Common myeloid progenitor, CD34-positive (primary cell): ENCODE measurements at regions not wholly inside any gene's neighbourhood (a gene's known extent, or its start where the extent isn't known, plus 50 kb on each side); places are given as distances from the start of the nearest gene placed in this dataset.
"Not testable (repeated sequence)": the region's sequence is repeated elsewhere in the genome, so short reads cannot be mapped to it uniquely, and the experiment has no call there.

Experiments
- CTCF ChIA-PET: fragments of 350-600 bp; sonication (Branson Sonifier 250); formaldehyde crosslinking; loops from one replicate; lab custom pipeline; 2021; ENCODE audit warnings: antibody characterized with exemption; lab: Charles Lee
- POLR2A ChIA-PET: fragments of 350-600 bp; sonication (Branson Sonifier 250); formaldehyde crosslinking; loops from one replicate; lab custom pipeline; 2021; ENCODE audit warnings: antibody characterized with exemption; lab: Charles Lee
- DNase-seq, 3 donors: peaks; one replicate each; pipeline versions ENCODE4 v3.0.0 to v3.0.0-alpha.2; 2013
- H3K27ac ChIP-seq, 2 experiments: 1 replicate in 1 of 2; 2 replicates in 1 of 2; pipeline ENCODE4 v1.7.0; 2013; ENCODE audit warnings: inconsistent platforms in 2 of 2, low read length in 2 of 2, mild to moderate bottlenecking in 2 of 2, low read depth in 1 of 2, moderate library complexity in 1 of 2; ENCODE audit not compliant: severe bottlenecking in 2 of 2, insufficient read depth in 1 of 2, poor library complexity in 1 of 2
- H3K27me3 ChIP-seq, 5 experiments: replicated peaks in 2 of 5; 1 replicate in 3 of 5; 2 replicates in 2 of 5; pipeline versions ENCODE4 v1.6.1 to v1.7.0; 2013; ENCODE audit warnings: low read length in 4 of 5, mild to moderate bottlenecking in 2 of 5, moderate library complexity in 2 of 5, inconsistent platforms in 1 of 5; ENCODE audit not compliant: insufficient read depth in 5 of 5, control insufficient read depth in 4 of 5
- H3K36me3 ChIP-seq, 4 experiments: 1 replicate in 2 of 4; 2 replicates in 2 of 4; pipeline versions ENCODE4 v1.6.1 to v1.7.0; 2013; ENCODE audit warnings: low read length in 3 of 4, control low read depth in 1 of 4, mild to moderate bottlenecking in 1 of 4; ENCODE audit not compliant: control insufficient read depth in 4 of 4, insufficient read depth in 4 of 4
- H3K4me1 ChIP-seq, 4 experiments: 1 replicate in 3 of 4; 2 replicates in 1 of 4; pipeline versions ENCODE4 v1.6.1 to v1.7.1; 2013; ENCODE audit warnings: low read length in 3 of 4, mild to moderate bottlenecking in 3 of 4, control low read depth in 1 of 4, inconsistent platforms in 1 of 4, moderate library complexity in 1 of 4; ENCODE audit not compliant: control insufficient read depth in 4 of 4, insufficient read depth in 4 of 4; ENCODE audit errors: control extremely low read depth in 1 of 4
- H3K4me3 ChIP-seq, 7 experiments: 1 replicate in 4 of 7; 2 replicates in 3 of 7; pipeline versions ENCODE4 v1.5.1 to v1.7.0; 2013; ENCODE audit warnings: mild to moderate bottlenecking in 7 of 7, low read length in 6 of 7, moderate library complexity in 6 of 7, inconsistent platforms in 2 of 7, low read depth in 2 of 7, control low read depth in 1 of 7; ENCODE audit not compliant: insufficient read depth in 4 of 7, control insufficient read depth in 1 of 7; ENCODE audit errors: extremely low read depth in 1 of 7
- H3K9me3 ChIP-seq, 5 experiments: 1 replicate in 4 of 5; 2 replicates in 1 of 5; pipeline versions ENCODE4 v1.6.1 to v1.7.1; 2013; ENCODE audit warnings: low read length in 4 of 5, mild to moderate bottlenecking in 2 of 5, inconsistent platforms in 1 of 5, low read depth in 1 of 5, moderate library complexity in 1 of 5; ENCODE audit not compliant: control insufficient read depth in 4 of 5, insufficient read depth in 2 of 5; ENCODE audit errors: control extremely low read depth in 1 of 5
- WGBS: methylation state at CpG from one replicate; pipeline ENCODE4 v1.1.5; 2013; ENCODE audit not compliant: insufficient coverage; 5-methylcytosine and 5-hydroxymethylcytosine counted together

DNA sequence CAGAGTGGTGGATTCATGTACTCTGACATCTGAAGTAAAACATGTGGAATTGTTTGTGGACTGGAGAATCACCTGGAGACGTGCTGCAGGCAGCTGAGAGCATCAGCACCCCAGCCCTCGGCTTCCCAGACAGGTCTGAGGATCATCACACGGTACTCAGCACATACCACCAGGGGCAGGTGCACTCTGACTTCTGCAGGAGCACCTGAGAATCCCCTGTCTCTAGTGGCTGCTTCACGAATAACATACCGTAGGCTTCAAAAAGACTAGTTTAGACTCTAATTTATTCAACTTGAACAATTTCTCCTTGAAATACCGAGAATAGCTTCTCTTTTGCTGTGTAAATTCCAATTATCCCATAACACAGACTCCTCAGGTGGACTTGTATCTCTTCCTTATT, 627.5 kb downstream of the RPIA start:
- CTCF ChIA-PET, H3K4me3 ChIP-seq, POLR2A ChIA-PET, H3K4me1 ChIP-seq, H3K27me3 ChIP-seq, H3K9me3 ChIP-seq, H3K36me3 ChIP-seq, DNase-seq, H3K27ac ChIP-seq: not testable (repeated sequence)
- no CpG with 5 or more reads among the region's 6 CpGs for WGBS

DNA sequence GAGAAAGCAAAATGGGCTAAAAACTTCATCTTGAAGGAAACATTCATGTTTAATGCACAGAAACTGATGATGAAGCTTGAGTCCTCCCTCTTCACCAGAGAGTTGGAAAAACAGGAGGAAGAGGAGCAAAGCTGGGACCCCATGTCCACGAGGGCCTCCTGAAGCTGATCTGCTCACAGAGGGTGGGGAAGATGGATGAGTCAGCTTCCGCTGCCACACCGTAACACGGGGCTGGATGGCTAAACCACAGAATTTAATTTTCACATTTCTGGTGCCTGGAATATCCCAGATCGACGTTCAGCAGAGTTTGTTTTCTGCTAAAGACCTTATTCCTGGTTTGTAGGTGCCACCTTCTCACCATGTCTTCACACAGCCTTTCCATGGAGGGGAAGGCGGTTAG, 634.4 kb downstream of the RPIA start:
- H3K27me3 ChIP-seq, CTCF ChIA-PET, H3K4me3 ChIP-seq, POLR2A ChIA-PET, H3K9me3 ChIP-seq, H3K4me1 ChIP-seq, H3K36me3 ChIP-seq, H3K27ac ChIP-seq: not testable (repeated sequence)
- no CpG with 5 or more reads among the region's 7 CpGs for WGBS
- DNase-seq = peak in 2 of 3 donors; percentile 7 to 36

DNA sequence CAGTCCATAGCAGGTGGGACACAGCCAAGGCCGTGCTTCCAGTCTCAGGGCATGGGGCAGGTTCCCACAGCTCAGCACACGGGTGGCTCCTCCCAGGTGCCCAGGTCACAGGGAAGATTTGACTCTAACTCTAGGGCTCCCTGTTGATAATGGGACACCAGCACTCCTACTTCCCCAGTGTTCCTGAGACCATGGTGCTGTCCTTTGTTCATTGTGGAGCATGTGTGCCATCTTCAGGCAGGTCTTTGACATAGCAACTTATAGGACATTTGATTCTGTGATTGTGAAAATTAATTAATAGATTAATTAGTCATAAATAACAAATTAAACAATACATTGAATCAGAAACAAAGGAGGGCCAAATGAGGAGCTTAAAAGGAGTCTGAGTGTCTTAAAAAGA, 635.0 kb downstream of the RPIA start:
- H3K27me3 ChIP-seq, H3K4me1 ChIP-seq, H3K36me3 ChIP-seq, CTCF ChIA-PET, POLR2A ChIA-PET, H3K9me3 ChIP-seq, H3K4me3 ChIP-seq, H3K27ac ChIP-seq: not testable (repeated sequence)
- WGBS = no CpG with 5 or more reads among the region's 2 CpGs
- peak in 2 of 3 donors; percentile 25 to 36 for DNase-seq

DNA sequence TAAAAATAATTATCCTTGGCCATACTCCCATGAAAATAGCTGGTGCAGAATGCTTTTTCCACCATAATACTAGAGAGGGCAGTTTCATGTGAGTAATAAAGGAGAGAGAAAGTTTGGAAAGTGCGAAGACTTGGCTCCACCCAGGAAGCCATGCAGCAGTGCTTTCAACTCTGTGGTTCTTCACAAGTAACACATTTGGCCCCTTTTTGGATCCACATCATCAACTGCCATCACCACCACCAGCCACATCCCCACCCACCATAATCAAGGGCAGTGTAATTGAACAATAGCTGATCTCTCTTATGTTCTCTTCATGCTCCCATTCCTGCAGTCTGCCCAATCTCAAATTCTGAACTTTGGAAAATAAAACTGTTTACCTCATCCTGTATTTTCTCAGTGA, 637.3 kb downstream of the RPIA start:
- no CpG with 5 or more reads among the region's 1 CpG for WGBS
- H3K27me3 ChIP-seq, H3K4me3 ChIP-seq, H3K36me3 ChIP-seq, CTCF ChIA-PET, POLR2A ChIA-PET, H3K4me1 ChIP-seq, DNase-seq, H3K9me3 ChIP-seq, H3K27ac ChIP-seq: not testable (repeated sequence)
